Panc1 (cell line): ENCODE measurements at regions not wholly inside any gene's neighbourhood (a gene's known extent, or its start where the extent isn't known, plus 50 kb on each side); places are given as distances from the start of the nearest gene placed in this dataset.

Source experiments
- ATAC-seq: fragments of 200-7000 bp; cut with Tn5 transposase; 2 replicates; pipeline ENCODE4 v1.9.1; 2020; ENCODE audit warnings: mild to moderate bottlenecking, moderate library complexity
- BruUV-seq: library from RNA; stranded (reverse); fragments of 400-500 nt; replicated peaks from 2 replicates; lab custom pipeline; 2021; lab: Mats Ljungman, UMichigan
- CTCF ChIA-PET: fragments of 300-600 bp; sonication (Branson Sonifier 250); formaldehyde crosslinking; loops from one replicate; lab custom pipeline; 2022; ENCODE audit warnings: antibody characterized with exemption; lab: Charles Lee
- POLR2A ChIA-PET: fragments of 300-600 bp; sonication (Branson Sonifier 250); formaldehyde crosslinking; loops from one replicate; lab custom pipeline; 2022; ENCODE audit warnings: antibody characterized with exemption; lab: Charles Lee
- DNase-seq: peaks from one replicate; pipeline ENCODE4 v3.0.0-alpha.2; 2010; ENCODE audit warnings: low read depth, low spot score
- H3K27ac ChIP-seq: 2 replicates; pipeline ENCODE4 v1.5.1; 2011; ENCODE audit warnings: mild to moderate bottlenecking, low read length, inconsistent platforms
- H3K27me3 ChIP-seq: fragments of 200-500 bp; sonication (Bioruptor generic); 2 replicates; pipeline ENCODE4 v1.6.0; 2014; ENCODE audit warnings: low read length, inconsistent platforms; ENCODE audit not compliant: control insufficient read depth, insufficient read depth
- H3K36me3 ChIP-seq: fragments of 200-500 bp; sonication (Bioruptor generic); 2 replicates; pipeline ENCODE4 v1.5.1; 2014; ENCODE audit warnings: inconsistent platforms, mild to moderate bottlenecking, low read length, moderate library complexity; ENCODE audit not compliant: control insufficient read depth, insufficient read depth
- H3K4me1 ChIP-seq: 2 replicates; pipeline ENCODE4 v1.5.1; 2011; ENCODE audit warnings: inconsistent platforms, mild to moderate bottlenecking, low read length, moderate library complexity; ENCODE audit not compliant: control insufficient read depth, insufficient read depth
- H3K4me3 ChIP-seq, 2 experiments: 2 replicates each; pipeline ENCODE4 v1.5.1; 2011 to 2012; ENCODE audit warnings: low read depth in 2 of 2, low read length in 2 of 2, mild to moderate bottlenecking in 2 of 2, inconsistent platforms in 1 of 2, moderate library complexity in 1 of 2
- H3K9me3 ChIP-seq: fragments of 200-500 bp; sonication (Bioruptor generic); 2 replicates; pipeline ENCODE4 v1.5.1; 2014; ENCODE audit warnings: low read depth, mild to moderate bottlenecking, inconsistent platforms, low read length, moderate library complexity; ENCODE audit not compliant: control insufficient read depth, insufficient read depth
- POLR2AphosphoS5 ChIP-seq: IDR thresholded peaks from 2 replicates; pipeline ENCODE4 v1.6.1; 2012; ENCODE audit warnings: mild to moderate bottlenecking, low read depth, low read length, moderate library complexity
- REST ChIP-seq, 2 experiments: IDR thresholded peaks; 2 replicates each; pipeline ENCODE4 v1.6.1; 2011 to 2012; ENCODE audit warnings: low read depth in 2 of 2, control low read depth in 1 of 2, low read length in 1 of 2, mild to moderate bottlenecking in 1 of 2, moderate library complexity in 1 of 2; ENCODE audit not compliant: insufficient read depth in 1 of 2
- SIN3A ChIP-seq: IDR thresholded peaks from 2 replicates; pipeline ENCODE4 v1.6.1; 2012; ENCODE audit warnings: low read depth, mild to moderate bottlenecking, low read length, moderate library complexity, borderline replicate concordance; ENCODE audit not compliant: insufficient read depth
- TCF7L2 ChIP-seq: IDR thresholded peaks from 2 replicates; pipeline ENCODE4 v1.6.1; 2011; ENCODE audit warnings: mild to moderate bottlenecking, low read depth, low read length, inconsistent platforms
- in situ Hi-C: cut with HindIII; loops from 2 replicates; pipeline ENCODE4 v1.10.0; 2016; ENCODE audit warnings: low sequenced_read_pairs, low pct_unique_long_range_greater_than_20kb
- intact Hi-C: fragments of 100-400 bp; cut with micrococcal nuclease; formaldehyde crosslinking; loops from one replicate; pipeline ENCODE4 v1.10.0; 2022; ENCODE audit not compliant: unreplicated experiment
- TF ChIP-seq, protein P1 (sequence below): fragments of 450-650 bp; IDR thresholded peaks from 2 replicates; pipeline ENCODE4 v1.5.1; 2017; ENCODE audit warnings: mild to moderate bottlenecking

GRCh38 chr3:176584413-176585176 lies 612.7 kb downstream of the TBL1XR1 start:
- H3K9me3 ChIP-seq, result no peaks in the 10 kb centered on the region
- H3K4me1 ChIP-seq, result no peaks in the 10 kb centered on the region
- DNase-seq (no peak), ATAC-seq (no peak)
- TF ChIP-seq POLR2AphosphoS5, result no peak
- TF ChIP-seq, protein P1, sequence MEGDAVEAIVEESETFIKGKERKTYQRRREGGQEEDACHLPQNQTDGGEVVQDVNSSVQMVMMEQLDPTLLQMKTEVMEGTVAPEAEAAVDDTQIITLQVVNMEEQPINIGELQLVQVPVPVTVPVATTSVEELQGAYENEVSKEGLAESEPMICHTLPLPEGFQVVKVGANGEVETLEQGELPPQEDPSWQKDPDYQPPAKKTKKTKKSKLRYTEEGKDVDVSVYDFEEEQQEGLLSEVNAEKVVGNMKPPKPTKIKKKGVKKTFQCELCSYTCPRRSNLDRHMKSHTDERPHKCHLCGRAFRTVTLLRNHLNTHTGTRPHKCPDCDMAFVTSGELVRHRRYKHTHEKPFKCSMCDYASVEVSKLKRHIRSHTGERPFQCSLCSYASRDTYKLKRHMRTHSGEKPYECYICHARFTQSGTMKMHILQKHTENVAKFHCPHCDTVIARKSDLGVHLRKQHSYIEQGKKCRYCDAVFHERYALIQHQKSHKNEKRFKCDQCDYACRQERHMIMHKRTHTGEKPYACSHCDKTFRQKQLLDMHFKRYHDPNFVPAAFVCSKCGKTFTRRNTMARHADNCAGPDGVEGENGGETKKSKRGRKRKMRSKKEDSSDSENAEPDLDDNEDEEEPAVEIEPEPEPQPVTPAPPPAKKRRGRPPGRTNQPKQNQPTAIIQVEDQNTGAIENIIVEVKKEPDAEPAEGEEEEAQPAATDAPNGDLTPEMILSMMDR, result no peak
- no peak for TF ChIP-seq SIN3A
- TF ChIP-seq REST (IDR thresholded peaks at IDR 0.05; ENCODE audit: insufficient read depth in 1 of 2, low read depth in 2 of 2, low read length in 1 of 2), result no peak
- no peak for TF ChIP-seq TCF7L2
- intact Hi-C loops, result no loop called here
- H3K4me3 ChIP-seq, result no peak overlapping the region
- no peaks in the 10 kb centered on the region for H3K36me3 ChIP-seq
- no peaks in the 10 kb centered on the region for H3K27me3 ChIP-seq
- ChIA-PET CTCF (no interaction called here), POLR2A (no interaction called here)
- in situ Hi-C loops, result no loop called here
- no TSS peak for BruUV-seq
- no peak overlapping the region for H3K27ac ChIP-seq

DNA sequence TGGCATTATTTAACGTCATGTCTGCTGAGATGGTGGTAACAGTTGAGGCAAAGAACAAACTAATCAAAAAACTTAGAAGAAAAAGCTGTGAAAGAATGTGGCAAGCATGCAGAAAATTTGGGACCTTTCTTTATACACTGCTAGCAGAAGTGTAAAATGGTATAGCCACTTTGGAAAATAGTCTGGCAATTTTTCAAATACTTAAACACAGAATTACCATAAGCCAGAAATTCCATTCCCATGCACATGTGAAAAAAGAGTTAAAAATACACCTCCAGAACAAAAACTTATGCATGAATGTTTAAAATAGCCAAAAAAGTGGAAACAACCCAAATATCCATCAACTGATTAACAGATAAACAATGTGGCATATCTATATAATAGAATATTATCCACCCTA lies 613.3 kb downstream of the TBL1XR1 start:
- no peak overlapping the region for H3K4me3 ChIP-seq
- CTCF ChIA-PET, result no interaction called here
- H3K27me3 ChIP-seq, result no peaks in the 10 kb centered on the region
- POLR2A ChIA-PET, result interaction anchor here (0.6 kb wide), 1 partner anchor 1264 kb away, joined by 4 read pairs; no protein-coding TSS in a partner anchor
- in situ Hi-C loops, result no loop called here
- DNase-seq (no peak), ATAC-seq (no peak)
- no TSS peak for BruUV-seq
- no peaks in the 10 kb centered on the region for H3K9me3 ChIP-seq
- intact Hi-C loops, result no loop called here
- H3K4me1 ChIP-seq, result no peaks in the 10 kb centered on the region
- TF ChIP-seq, protein P1, result no peak
- no peak for TF ChIP-seq TCF7L2
- no peak for TF ChIP-seq POLR2AphosphoS5
- TF ChIP-seq REST (IDR thresholded peaks at IDR 0.05; ENCODE audit: insufficient read depth in 1 of 2, low read depth in 2 of 2, low read length in 1 of 2), result no peak
- no peak for TF ChIP-seq SIN3A
- H3K27ac ChIP-seq, result no peak overlapping the region
- H3K36me3 ChIP-seq, result no peaks in the 10 kb centered on the region
